ENCODE measurements at regions not wholly inside any gene's neighbourhood (a gene's known extent, or its start where the extent isn't known, plus 50 kb on each side); places are given as distances from the start of the nearest gene placed in this dataset.
"Not testable (repeated sequence)": the region's sequence is repeated elsewhere in the genome, so short reads cannot be mapped to it uniquely, and the experiment has no call there.

- Histone ChIP-seq H3K36me3 (ENCODE audit: control insufficient read depth in 4 of 4, insufficient read depth in 4 of 4, low read length in 3 of 4) (no peaks in the 10 kb centered on the region), H3K9me3 (ENCODE audit: control extremely low read depth in 1 of 5, control insufficient read depth in 4 of 5, insufficient read depth in 2 of 5, low read depth in 1 of 5, low read length in 4 of 5) (no peaks in the 10 kb centered on the region), H3K4me1 (ENCODE audit: control extremely low read depth in 1 of 4, control insufficient read depth in 4 of 4, insufficient read depth in 4 of 4, low read length in 3 of 4) (peaks cover 2 to 21% (median 2%) of the 10 kb centered on the region in 4 experiments), H3K27ac (ENCODE audit: insufficient read depth in 1 of 2, low read depth in 1 of 2, low read length in 2 of 2, poor library complexity in 1 of 2, severe bottlenecking in 2 of 2) (peak overlapping the region in 1 of 2 experiments; percentile 36), H3K4me3 (ENCODE audit: control insufficient read depth in 1 of 7, extremely low read depth in 1 of 7, insufficient read depth in 4 of 7, low read depth in 2 of 7, low read length in 6 of 7) (peak overlapping the region in 1 of 7 experiments; percentile 11), H3K27me3 (replicated peaks in 2 of 5; ENCODE audit: control insufficient read depth in 4 of 5, insufficient read depth in 5 of 5, low read length in 4 of 5) (no peaks in the 10 kb centered on the region)
- peak; percentile 27 to 81 (median 65) for DNase-seq
- POLR2A ChIA-PET = interaction anchor here (0.6 kb wide), 1 partner anchor 591 kb away, joined by 3 read pairs; no protein-coding TSS in a partner anchor
- 6% methylated on average over 2 of the region's 2 CpGs for WGBS (ENCODE audit: insufficient coverage)
- CTCF ChIA-PET = no interaction called here
Measured at GRCh38 chr5:54385994-54386393, 69.5 kb upstream of the HSPB3 start.

DNA sequence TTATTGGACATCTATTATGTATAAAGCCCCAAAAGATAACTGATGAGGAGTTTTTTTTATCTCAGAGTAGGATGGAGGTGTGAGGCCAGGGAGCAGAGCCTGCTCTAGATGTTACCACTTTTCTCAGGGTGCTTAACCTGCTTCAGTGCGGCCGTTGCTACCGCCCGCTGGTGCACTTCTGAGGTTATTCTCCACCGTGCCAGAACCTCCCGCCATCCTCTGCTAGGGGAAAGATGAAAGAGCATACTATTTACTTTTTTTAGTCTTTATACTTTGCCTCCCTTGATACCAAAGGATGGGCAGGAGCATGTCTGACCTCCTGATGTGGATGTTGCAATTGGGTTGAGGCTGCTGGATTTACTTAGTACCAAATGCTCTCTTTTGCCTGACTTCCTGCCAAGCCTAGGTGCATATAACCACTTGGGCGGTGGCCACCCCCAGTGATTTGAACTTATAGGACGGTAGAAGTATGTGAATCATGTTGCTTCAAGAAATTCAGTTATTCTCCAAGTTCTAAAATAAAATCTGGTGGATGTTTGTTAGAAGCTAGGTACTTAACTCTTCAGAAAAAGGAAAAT is 71.1 kb upstream of the HSPB3 start:
- Histone ChIP-seq H3K36me3 (ENCODE audit: control insufficient read depth in 4 of 4, insufficient read depth in 4 of 4, low read length in 3 of 4) (no peaks in the 10 kb centered on the region), H3K27me3 (replicated peaks in 2 of 5; ENCODE audit: control insufficient read depth in 4 of 5, insufficient read depth in 5 of 5, low read length in 4 of 5) (no peaks in the 10 kb centered on the region), H3K4me3 (ENCODE audit: control insufficient read depth in 1 of 7, extremely low read depth in 1 of 7, insufficient read depth in 4 of 7, low read depth in 2 of 7, low read length in 6 of 7) (no peak overlapping the region), H3K9me3 (ENCODE audit: control extremely low read depth in 1 of 5, control insufficient read depth in 4 of 5, insufficient read depth in 2 of 5, low read depth in 1 of 5, low read length in 4 of 5) (no peaks in the 10 kb centered on the region), H3K4me1 (ENCODE audit: control extremely low read depth in 1 of 4, control insufficient read depth in 4 of 4, insufficient read depth in 4 of 4, low read length in 3 of 4) (peaks cover 2 to 21% (median 2%) of the 10 kb centered on the region in 4 experiments), H3K27ac (ENCODE audit: insufficient read depth in 1 of 2, low read depth in 1 of 2, low read length in 2 of 2, poor library complexity in 1 of 2, severe bottlenecking in 2 of 2) (no peak overlapping the region)
- WGBS (ENCODE audit: insufficient coverage) = 80% methylated on average over 1 of the region's 8 CpGs
- ChIA-PET CTCF (no interaction called here), POLR2A (no interaction called here)
- DNase-seq = no peak

DNA sequence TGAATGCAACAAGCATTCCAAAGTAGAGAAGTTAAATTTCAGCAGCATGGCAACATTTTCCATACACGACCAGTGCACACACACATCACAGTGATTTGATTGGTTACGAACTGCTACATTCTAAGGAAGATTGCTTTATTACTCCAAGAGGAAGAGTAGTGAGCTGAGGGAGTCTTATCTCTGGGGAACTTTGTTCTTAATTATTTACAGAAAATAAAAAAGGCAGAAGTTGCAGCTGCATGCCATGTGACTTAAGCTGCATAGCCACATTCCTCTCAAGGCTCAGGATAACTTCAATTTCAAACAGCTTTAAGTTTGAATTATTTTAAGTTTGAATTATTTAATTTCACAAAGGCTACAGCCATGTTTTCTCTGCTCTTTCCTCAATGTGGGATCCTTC is 71.6 kb upstream of the HSPB3 start:
- WGBS (ENCODE audit: insufficient coverage) = no CpG with 5 or more reads among the region's 2 CpGs
- peak in 1 of 3 donors; percentile 26 for DNase-seq
- Histone ChIP-seq H3K4me3 (ENCODE audit: control insufficient read depth in 1 of 7, extremely low read depth in 1 of 7, insufficient read depth in 4 of 7, low read depth in 2 of 7, low read length in 6 of 7) (no peak overlapping the region), H3K27ac (ENCODE audit: insufficient read depth in 1 of 2, low read depth in 1 of 2, low read length in 2 of 2, poor library complexity in 1 of 2, severe bottlenecking in 2 of 2) (no peak overlapping the region), H3K9me3 (ENCODE audit: control extremely low read depth in 1 of 5, control insufficient read depth in 4 of 5, insufficient read depth in 2 of 5, low read depth in 1 of 5, low read length in 4 of 5) (no peaks in the 10 kb centered on the region), H3K4me1 (ENCODE audit: control extremely low read depth in 1 of 4, control insufficient read depth in 4 of 4, insufficient read depth in 4 of 4, low read length in 3 of 4) (peaks cover 2 to 21% (median 2%) of the 10 kb centered on the region in 4 experiments), H3K36me3 (ENCODE audit: control insufficient read depth in 4 of 4, insufficient read depth in 4 of 4, low read length in 3 of 4) (no peaks in the 10 kb centered on the region), H3K27me3 (replicated peaks in 2 of 5; ENCODE audit: control insufficient read depth in 4 of 5, insufficient read depth in 5 of 5, low read length in 4 of 5) (no peaks in the 10 kb centered on the region)
- POLR2A ChIA-PET = interaction anchor here (0.6 kb wide), 1 partner anchor 620 kb away, joined by 3 read pairs; no protein-coding TSS in a partner anchor
- CTCF ChIA-PET = no interaction called here

GRCh38 chr5:54383225-54383901 is 72.1 kb upstream of the HSPB3 start:
- Histone ChIP-seq H3K27me3 (replicated peaks in 2 of 5; ENCODE audit: control insufficient read depth in 4 of 5, insufficient read depth in 5 of 5, low read length in 4 of 5) (no peaks in the 10 kb centered on the region), H3K4me3 (ENCODE audit: control insufficient read depth in 1 of 7, extremely low read depth in 1 of 7, insufficient read depth in 4 of 7, low read depth in 2 of 7, low read length in 6 of 7) (no peak overlapping the region), H3K4me1 (ENCODE audit: control extremely low read depth in 1 of 4, control insufficient read depth in 4 of 4, insufficient read depth in 4 of 4, low read length in 3 of 4) (peaks cover 2 to 21% (median 2%) of the 10 kb centered on the region in 4 experiments), H3K9me3 (ENCODE audit: control extremely low read depth in 1 of 5, control insufficient read depth in 4 of 5, insufficient read depth in 2 of 5, low read depth in 1 of 5, low read length in 4 of 5) (no peaks in the 10 kb centered on the region), H3K36me3 (ENCODE audit: control insufficient read depth in 4 of 4, insufficient read depth in 4 of 4, low read length in 3 of 4) (no peaks in the 10 kb centered on the region), H3K27ac (ENCODE audit: insufficient read depth in 1 of 2, low read depth in 1 of 2, low read length in 2 of 2, poor library complexity in 1 of 2, severe bottlenecking in 2 of 2) (no peak overlapping the region)
- 100% methylated on average over 1 of the region's 3 CpGs for WGBS (ENCODE audit: insufficient coverage)
- POLR2A ChIA-PET = interaction anchor here (0.6 kb wide), 1 partner anchor 619 kb away, joined by 3 read pairs; no protein-coding TSS in a partner anchor
- CTCF ChIA-PET = no interaction called here
- no peak for DNase-seq

- H3K27me3 ChIP-seq (replicated peaks in 2 of 5; ENCODE audit: control insufficient read depth in 4 of 5, insufficient read depth in 5 of 5, low read length in 4 of 5); DNase-seq; H3K4me3 ChIP-seq (ENCODE audit: control insufficient read depth in 1 of 7, extremely low read depth in 1 of 7, insufficient read depth in 4 of 7, low read depth in 2 of 7, low read length in 6 of 7); H3K27ac ChIP-seq (ENCODE audit: insufficient read depth in 1 of 2, low read depth in 1 of 2, low read length in 2 of 2, poor library complexity in 1 of 2, severe bottlenecking in 2 of 2); H3K9me3 ChIP-seq (ENCODE audit: control extremely low read depth in 1 of 5, control insufficient read depth in 4 of 5, insufficient read depth in 2 of 5, low read depth in 1 of 5, low read length in 4 of 5); CTCF ChIA-PET; POLR2A ChIA-PET; H3K36me3 ChIP-seq (ENCODE audit: control insufficient read depth in 4 of 4, insufficient read depth in 4 of 4, low read length in 3 of 4): not testable (repeated sequence)
- peaks cover under 1 to 17% (median 2%) of the 10 kb centered on the region in 4 experiments for H3K4me1 ChIP-seq (ENCODE audit: control extremely low read depth in 1 of 4, control insufficient read depth in 4 of 4, insufficient read depth in 4 of 4, low read length in 3 of 4)
- 96% methylated on average over 11 of the region's 31 CpGs for WGBS (ENCODE audit: insufficient coverage)
Measured at GRCh38 chr5:54381319-54381718, 70.9 kb upstream of the ARL15 start.

- no peak for DNase-seq
- Histone ChIP-seq H3K27me3 (replicated peaks in 2 of 5; ENCODE audit: control insufficient read depth in 4 of 5, insufficient read depth in 5 of 5, low read length in 4 of 5) (no peaks in the 10 kb centered on the region), H3K36me3 (ENCODE audit: control insufficient read depth in 4 of 4, insufficient read depth in 4 of 4, low read length in 3 of 4) (no peaks in the 10 kb centered on the region), H3K9me3 (ENCODE audit: control extremely low read depth in 1 of 5, control insufficient read depth in 4 of 5, insufficient read depth in 2 of 5, low read depth in 1 of 5, low read length in 4 of 5) (no peaks in the 10 kb centered on the region), H3K27ac (ENCODE audit: insufficient read depth in 1 of 2, low read depth in 1 of 2, low read length in 2 of 2, poor library complexity in 1 of 2, severe bottlenecking in 2 of 2) (no peak overlapping the region), H3K4me3 (ENCODE audit: control insufficient read depth in 1 of 7, extremely low read depth in 1 of 7, insufficient read depth in 4 of 7, low read depth in 2 of 7, low read length in 6 of 7) (no peak overlapping the region), H3K4me1 (ENCODE audit: control extremely low read depth in 1 of 4, control insufficient read depth in 4 of 4, insufficient read depth in 4 of 4, low read length in 3 of 4) (peaks cover 0 to 10% (median 1%) of the 10 kb centered on the region in 4 experiments)
- 71% methylated on average over 1 of the region's 2 CpGs for WGBS (ENCODE audit: insufficient coverage)
- ChIA-PET CTCF (no interaction called here), POLR2A (no interaction called here)
Measured at GRCh38 chr5:54379590-54379989, 69.2 kb upstream of the ARL15 start.

- H3K4me3 ChIP-seq (ENCODE audit: control insufficient read depth in 1 of 7, extremely low read depth in 1 of 7, insufficient read depth in 4 of 7, low read depth in 2 of 7, low read length in 6 of 7) = no peak overlapping the region
- CTCF ChIA-PET = interaction anchor here (0.7 kb wide), 1 partner anchor 36 kb away, joined by 3 read pairs; no protein-coding TSS in a partner anchor
Measured at GRCh38 chr5:54378707-54379106, 68.3 kb upstream of the ARL15 start.

More at GRCh38 chr5:54378707-54379106, 68.3 kb upstream of the ARL15 start:
- POLR2A ChIA-PET = no interaction called here
- H3K9me3 ChIP-seq (ENCODE audit: control extremely low read depth in 1 of 5, control insufficient read depth in 4 of 5, insufficient read depth in 2 of 5, low read depth in 1 of 5, low read length in 4 of 5) = no peaks in the 10 kb centered on the region
- H3K27me3 ChIP-seq (replicated peaks in 2 of 5; ENCODE audit: control insufficient read depth in 4 of 5, insufficient read depth in 5 of 5, low read length in 4 of 5) = no peaks in the 10 kb centered on the region
- H3K27ac ChIP-seq (ENCODE audit: insufficient read depth in 1 of 2, low read depth in 1 of 2, low read length in 2 of 2, poor library complexity in 1 of 2, severe bottlenecking in 2 of 2) = no peak overlapping the region
- DNase-seq = no peak
- peaks cover 0 to 3% (median 0%) of the 10 kb centered on the region in 4 experiments for H3K4me1 ChIP-seq (ENCODE audit: control extremely low read depth in 1 of 4, control insufficient read depth in 4 of 4, insufficient read depth in 4 of 4, low read length in 3 of 4)
- WGBS (ENCODE audit: insufficient coverage) = 97% methylated on average over 7 of the region's 10 CpGs
- H3K36me3 ChIP-seq (ENCODE audit: control insufficient read depth in 4 of 4, insufficient read depth in 4 of 4, low read length in 3 of 4) = no peaks in the 10 kb centered on the region
